OCI-LY1 (cell line): ENCODE measurements at regions not wholly inside any gene's neighbourhood (a gene's known extent, or its start where the extent isn't known, plus 50 kb on each side); places are given as distances from the start of the nearest gene placed in this dataset.

ENCODE experiments used
- H2AFZ ChIP-seq: fragments of 200-600 bp; sonication (generic), shearing (Covaris generic); 2 replicates; pipeline ENCODE4 v1.6.0; 2014; ENCODE audit warnings: antibody characterized with exemption, mild to moderate bottlenecking, low read length
- H3F3A ChIP-seq: fragments of 200-600 bp; sonication (generic), shearing (Covaris generic); 2 replicates; pipeline ENCODE4 v1.6.0; 2014; ENCODE audit warnings: mild to moderate bottlenecking, antibody characterized with exemption, low read length, moderate library complexity; ENCODE audit not compliant: insufficient read depth
- H3K27ac ChIP-seq: fragments of 200-600 bp; sonication (generic); 2 replicates; pipeline ENCODE4 v1.5.1; 2014; ENCODE audit warnings: low read length, mixed run types, mild to moderate bottlenecking, low read depth; ENCODE audit not compliant: poor library complexity, severe bottlenecking
- H3K27me3 ChIP-seq: fragments of 200-600 bp; sonication (generic); 2 replicates; pipeline ENCODE4 v1.6.0; 2014; ENCODE audit warnings: antibody characterized with exemption, mild to moderate bottlenecking, low read length, moderate library complexity; ENCODE audit not compliant: insufficient read depth
- H3K36me3 ChIP-seq: fragments of 200-600 bp; sonication (generic); 2 replicates; pipeline ENCODE4 v1.6.1; 2014; ENCODE audit warnings: mild to moderate bottlenecking, antibody characterized with exemption, low read length, moderate library complexity, mixed read lengths; ENCODE audit not compliant: insufficient read depth
- H3K4me1 ChIP-seq: fragments of 200-600 bp; sonication (generic); 2 replicates; pipeline ENCODE4 v1.5.1; 2014; ENCODE audit warnings: mild to moderate bottlenecking, low read length, moderate library complexity; ENCODE audit not compliant: insufficient read depth, severe bottlenecking
- H3K4me2 ChIP-seq: fragments of 200-600 bp; sonication (generic), shearing (Covaris generic); 2 replicates; pipeline ENCODE4 v1.6.1; 2014; ENCODE audit warnings: low read length
- H3K4me3 ChIP-seq: fragments of 200-600 bp; sonication (generic); 2 replicates; pipeline ENCODE4 v1.5.1; 2014; ENCODE audit warnings: low read length, low read depth, mild to moderate bottlenecking, mixed read lengths; ENCODE audit not compliant: poor library complexity, severe bottlenecking
- H3K79me2 ChIP-seq: fragments of 200-600 bp; shearing (Covaris generic); 2 replicates; pipeline ENCODE4 v1.6.1; 2016; ENCODE audit warnings: mixed run types, low read length, mixed read lengths; ENCODE audit not compliant: insufficient read depth
- H3K9ac ChIP-seq: fragments of 200-600 bp; sonication (generic), shearing (Covaris generic); 2 replicates; pipeline ENCODE4 v1.6.1; 2014; ENCODE audit warnings: mild to moderate bottlenecking, low read length, mixed read lengths
- H3K9me2 ChIP-seq: fragments of 200-600 bp; sonication (generic), shearing (Covaris generic); 2 replicates; pipeline ENCODE4 v1.6.1; 2014; ENCODE audit warnings: low read depth, mild to moderate bottlenecking, low read length, mixed read lengths
- H3K9me3 ChIP-seq: fragments of 200-600 bp; shearing (Covaris generic); 2 replicates; pipeline ENCODE4 v1.6.1; 2014; ENCODE audit warnings: low read length, mixed read lengths
- H4K20me1 ChIP-seq: fragments of 200-600 bp; sonication (generic), shearing (Covaris generic); 2 replicates; pipeline ENCODE4 v1.6.0; 2016; ENCODE audit warnings: mild to moderate bottlenecking, low read length; ENCODE audit not compliant: insufficient read depth
- EZH2 ChIP-seq: fragments of 200-600 bp; sonication (generic), shearing (Covaris generic); IDR thresholded peaks from 2 replicates; pipeline ENCODE4 v1.8.0; 2017; ENCODE audit warnings: borderline replicate concordance, mixed run types, mild to moderate bottlenecking, antibody characterized with exemption, low read length, moderate library complexity, mixed read lengths
- TF ChIP-seq, protein P1 (sequence below): fragments of 200-600 bp; sonication (generic), shearing (Covaris generic); IDR thresholded peaks from 2 replicates; pipeline ENCODE4 v1.5.1; 2017; ENCODE audit warnings: mild to moderate bottlenecking, antibody characterized with exemption, low read length, moderate library complexity, mixed read lengths

DNA sequence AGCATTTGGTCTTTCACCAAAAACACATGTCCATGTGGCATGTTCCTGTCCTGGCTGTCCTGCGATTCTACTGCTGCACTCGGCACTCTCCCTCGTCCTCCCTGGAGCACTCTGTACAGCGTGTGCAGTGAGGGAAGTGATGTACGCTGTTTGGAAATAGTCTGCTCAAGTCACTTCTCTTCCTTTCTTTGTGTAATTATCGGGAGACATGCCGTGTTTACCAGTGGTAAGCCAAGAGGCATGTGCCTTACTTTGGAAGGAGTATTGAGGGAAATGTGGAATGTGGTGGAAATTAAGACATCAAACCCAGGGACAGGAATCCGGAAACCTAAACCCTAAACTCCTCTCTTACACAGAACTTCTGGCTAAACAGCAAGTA, 268.5 kb upstream of the FOXQ1 start:
- H4K20me1 ChIP-seq = no peaks in the 10 kb centered on the region
- no peak overlapping the region for H3K4me3 ChIP-seq
- H3K9ac ChIP-seq = no peak overlapping the region
- no peaks in the 10 kb centered on the region for H3K4me1 ChIP-seq
- no peak overlapping the region for H3K27ac ChIP-seq
- H3K9me2 ChIP-seq = no peaks in the 10 kb centered on the region
- no peaks in the 10 kb centered on the region for H3F3A ChIP-seq
- no peak overlapping the region for H2AFZ ChIP-seq
- H3K27me3 ChIP-seq = 0 out of 2 replicates have a peak, but pooled peaks cover 5% of the 10 kb centered on the region
- TF ChIP-seq, protein P1, sequence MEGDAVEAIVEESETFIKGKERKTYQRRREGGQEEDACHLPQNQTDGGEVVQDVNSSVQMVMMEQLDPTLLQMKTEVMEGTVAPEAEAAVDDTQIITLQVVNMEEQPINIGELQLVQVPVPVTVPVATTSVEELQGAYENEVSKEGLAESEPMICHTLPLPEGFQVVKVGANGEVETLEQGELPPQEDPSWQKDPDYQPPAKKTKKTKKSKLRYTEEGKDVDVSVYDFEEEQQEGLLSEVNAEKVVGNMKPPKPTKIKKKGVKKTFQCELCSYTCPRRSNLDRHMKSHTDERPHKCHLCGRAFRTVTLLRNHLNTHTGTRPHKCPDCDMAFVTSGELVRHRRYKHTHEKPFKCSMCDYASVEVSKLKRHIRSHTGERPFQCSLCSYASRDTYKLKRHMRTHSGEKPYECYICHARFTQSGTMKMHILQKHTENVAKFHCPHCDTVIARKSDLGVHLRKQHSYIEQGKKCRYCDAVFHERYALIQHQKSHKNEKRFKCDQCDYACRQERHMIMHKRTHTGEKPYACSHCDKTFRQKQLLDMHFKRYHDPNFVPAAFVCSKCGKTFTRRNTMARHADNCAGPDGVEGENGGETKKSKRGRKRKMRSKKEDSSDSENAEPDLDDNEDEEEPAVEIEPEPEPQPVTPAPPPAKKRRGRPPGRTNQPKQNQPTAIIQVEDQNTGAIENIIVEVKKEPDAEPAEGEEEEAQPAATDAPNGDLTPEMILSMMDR = no peak
- no peak for TF ChIP-seq EZH2
- no peak overlapping the region for H3K4me2 ChIP-seq
- no peaks in the 10 kb centered on the region for H3K36me3 ChIP-seq
- H3K79me2 ChIP-seq = no peaks in the 10 kb centered on the region
- H3K9me3 ChIP-seq = no peaks in the 10 kb centered on the region

DNA sequence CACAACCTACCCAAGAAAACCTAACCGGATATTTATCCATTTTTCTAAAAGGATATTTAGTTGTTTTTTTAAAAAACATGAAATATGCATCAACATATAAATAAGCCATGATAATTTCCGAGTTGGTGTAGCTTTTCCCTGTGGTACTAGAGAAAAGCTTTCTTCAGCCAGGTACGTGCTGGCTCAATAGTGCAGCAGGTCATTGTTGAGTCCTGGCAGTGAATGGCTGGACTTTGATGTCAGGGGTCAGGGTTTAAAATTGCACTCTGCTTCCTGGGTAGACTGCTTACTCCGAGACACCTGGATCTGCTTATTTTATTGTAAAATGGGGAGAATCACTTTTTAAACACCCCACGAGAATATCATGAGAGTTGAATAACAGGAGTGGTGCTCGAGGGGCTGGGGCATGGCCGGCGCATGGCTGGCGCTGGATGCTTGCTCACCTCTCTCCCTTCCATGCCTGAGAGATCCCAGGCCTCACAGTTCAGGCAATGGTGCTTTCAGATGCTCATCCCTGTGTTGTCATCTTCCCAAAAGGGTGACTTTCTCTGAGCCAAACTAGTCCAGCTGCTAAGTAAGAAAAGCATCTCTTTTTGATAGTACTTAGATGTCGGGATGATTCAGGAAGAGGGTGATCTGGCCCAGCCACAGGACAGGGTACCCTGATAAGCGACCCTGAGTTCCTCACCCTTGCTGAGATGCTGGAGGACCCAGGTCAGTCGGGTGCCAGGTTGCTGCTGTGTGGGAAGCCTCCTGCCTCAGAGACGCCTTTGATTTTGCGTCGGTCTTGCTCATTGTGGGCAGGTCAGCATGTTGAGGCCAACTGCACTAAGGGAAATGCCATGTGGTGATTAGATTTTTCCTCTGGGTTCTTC, 269.1 kb upstream of the FOXQ1 start:
- no peak overlapping the region for H3K9ac ChIP-seq
- no peaks in the 10 kb centered on the region for H4K20me1 ChIP-seq
- no peak overlapping the region for H3K4me2 ChIP-seq
- H3K36me3 ChIP-seq = no peaks in the 10 kb centered on the region
- H3K4me3 ChIP-seq = no peak overlapping the region
- no peaks in the 10 kb centered on the region for H3F3A ChIP-seq
- H3K27ac ChIP-seq = no peak overlapping the region
- H3K27me3 ChIP-seq = no peaks in the 10 kb centered on the region
- H3K79me2 ChIP-seq = no peaks in the 10 kb centered on the region
- H2AFZ ChIP-seq = no peak overlapping the region
- no peaks in the 10 kb centered on the region for H3K9me3 ChIP-seq
- no peaks in the 10 kb centered on the region for H3K4me1 ChIP-seq
- H3K9me2 ChIP-seq = no peaks in the 10 kb centered on the region
- no peak for TF ChIP-seq EZH2
- TF ChIP-seq, protein P1 = no peak

DNA sequence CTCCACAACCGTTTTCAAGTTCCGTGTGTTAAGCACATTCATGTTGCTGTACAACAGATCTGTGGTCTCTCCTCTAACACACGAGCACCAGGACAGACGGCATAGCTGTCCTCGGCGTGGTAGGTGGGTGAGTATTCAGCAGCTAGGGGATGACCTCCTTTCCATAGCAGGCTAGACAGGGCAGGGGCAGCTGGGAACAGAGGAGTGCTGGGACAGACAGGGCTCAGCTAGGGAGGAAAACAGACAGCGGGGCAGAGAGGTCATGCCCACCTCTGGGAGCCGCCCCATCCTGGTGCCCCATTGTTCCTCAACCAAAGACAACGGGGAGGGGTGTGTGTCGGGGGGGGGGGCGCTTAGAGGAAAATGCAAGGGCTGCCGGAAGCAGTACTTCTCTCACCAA, 271.5 kb upstream of the FOXQ1 start:
- no peaks in the 10 kb centered on the region for H3F3A ChIP-seq
- H3K4me2 ChIP-seq = no peak overlapping the region

More for the DNA sequence above, 271.5 kb upstream of the FOXQ1 start:
- H3K27ac ChIP-seq = no peak overlapping the region
- no peak overlapping the region for H3K4me3 ChIP-seq
- H4K20me1 ChIP-seq = no peaks in the 10 kb centered on the region
- no peak overlapping the region for H2AFZ ChIP-seq
- TF ChIP-seq EZH2 = no peak
- TF ChIP-seq, protein P1 = no peak
- no peaks in the 10 kb centered on the region for H3K27me3 ChIP-seq
- no peaks in the 10 kb centered on the region for H3K9me2 ChIP-seq
- no peaks in the 10 kb centered on the region for H3K4me1 ChIP-seq
- H3K9me3 ChIP-seq = no peaks in the 10 kb centered on the region
- no peaks in the 10 kb centered on the region for H3K79me2 ChIP-seq
- no peaks in the 10 kb centered on the region for H3K36me3 ChIP-seq
- no peak overlapping the region for H3K9ac ChIP-seq
